Natural killer cell treated with Interleukin-12 subunit alpha and Interleukin-12 subunit beta and Interleukin-15 and Interleukin-18, amount 100 ng/mL, for 72 hours (primary cell): ENCODE measurements at regions not wholly inside any gene's neighbourhood (a gene's known extent, or its start where the extent isn't known, plus 50 kb on each side); places are given as distances from the start of the nearest gene placed in this dataset.
"Not testable (repeated sequence)": the region's sequence is repeated elsewhere in the genome, so short reads cannot be mapped to it uniquely, and the experiment has no call there.

ENCODE experiments used
- ATAC-seq, 2 donors: fragments of 150-1000 bp; cut with Tn5 transposase in 1 of 2; sonication (Bioruptor Pico), chemical (Tn5 transposase) in 1 of 2; 2 replicates each; pipeline ENCODE4 v1.10.0; 2021
- DNase-seq: peaks from one replicate; pipeline ENCODE4 v3.0.0; 2022; ENCODE audit warnings: low spot score
- H3K27ac Mint-ChIP-seq, 2 donors: 1 replicate in 1 of 2; 2 replicates in 1 of 2; pipeline ENCODE4 v1.8.0; 2022; ENCODE audit warnings: mixed read lengths in 2 of 2, mild to moderate bottlenecking in 1 of 2, moderate library complexity in 1 of 2
- H3K27me3 Mint-ChIP-seq, 2 donors: 1 replicate in 1 of 2; 2 replicates in 1 of 2; pipeline ENCODE4 v1.8.0; 2022; ENCODE audit warnings: mixed read lengths in 2 of 2
- H3K36me3 Mint-ChIP-seq: one replicate; pipeline ENCODE4 v1.8.0; 2022; ENCODE audit warnings: mixed read lengths
- H3K4me1 Mint-ChIP-seq, 2 donors: 1 replicate in 1 of 2; 2 replicates in 1 of 2; pipeline ENCODE4 v1.8.0; 2022; ENCODE audit warnings: low read depth in 2 of 2, mixed read lengths in 2 of 2, mild to moderate bottlenecking in 1 of 2
- H3K4me3 Mint-ChIP-seq: one replicate; pipeline ENCODE4 v1.8.0; 2022; ENCODE audit warnings: mixed read lengths
- H3K9me3 Mint-ChIP-seq: 2 replicates; pipeline ENCODE4 v1.8.0; 2022; ENCODE audit warnings: mixed read lengths

DNA sequence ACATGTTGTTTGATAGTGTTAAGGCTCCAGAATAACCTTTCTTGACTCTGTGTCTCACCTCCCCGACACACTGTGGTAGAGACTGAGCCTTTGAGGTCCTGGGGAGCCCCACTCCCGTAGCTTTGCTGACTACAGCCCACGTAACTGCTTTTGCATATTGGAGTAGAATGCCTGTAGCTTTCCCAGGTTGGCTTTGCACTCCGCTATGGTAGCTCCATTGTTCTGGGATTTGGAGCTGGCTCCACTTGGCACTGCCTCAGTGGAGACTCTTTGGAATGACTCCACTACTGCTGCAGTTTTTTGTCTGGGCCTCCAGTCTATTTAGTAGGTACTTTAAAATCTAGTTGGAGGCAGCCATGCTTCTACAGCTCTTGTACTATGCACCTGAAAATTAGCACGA is 56.2 kb upstream of the ANXA1 start:
- H3K27ac Mint-ChIP-seq = no peak overlapping the region
- H3K4me1 Mint-ChIP-seq = peaks cover 3 to 6% of the 10 kb centered on the region in 2 donors
- ATAC-seq (peak in 1 of 2 donors; percentile 48), DNase-seq (no peak)
- H3K36me3 Mint-ChIP-seq = no peaks in the 10 kb centered on the region
- H3K4me3 Mint-ChIP-seq = no peak overlapping the region
- peaks cover 0 to 4% of the 10 kb centered on the region in 2 donors for H3K27me3 Mint-ChIP-seq
- no peaks in the 10 kb centered on the region for H3K9me3 Mint-ChIP-seq

DNA sequence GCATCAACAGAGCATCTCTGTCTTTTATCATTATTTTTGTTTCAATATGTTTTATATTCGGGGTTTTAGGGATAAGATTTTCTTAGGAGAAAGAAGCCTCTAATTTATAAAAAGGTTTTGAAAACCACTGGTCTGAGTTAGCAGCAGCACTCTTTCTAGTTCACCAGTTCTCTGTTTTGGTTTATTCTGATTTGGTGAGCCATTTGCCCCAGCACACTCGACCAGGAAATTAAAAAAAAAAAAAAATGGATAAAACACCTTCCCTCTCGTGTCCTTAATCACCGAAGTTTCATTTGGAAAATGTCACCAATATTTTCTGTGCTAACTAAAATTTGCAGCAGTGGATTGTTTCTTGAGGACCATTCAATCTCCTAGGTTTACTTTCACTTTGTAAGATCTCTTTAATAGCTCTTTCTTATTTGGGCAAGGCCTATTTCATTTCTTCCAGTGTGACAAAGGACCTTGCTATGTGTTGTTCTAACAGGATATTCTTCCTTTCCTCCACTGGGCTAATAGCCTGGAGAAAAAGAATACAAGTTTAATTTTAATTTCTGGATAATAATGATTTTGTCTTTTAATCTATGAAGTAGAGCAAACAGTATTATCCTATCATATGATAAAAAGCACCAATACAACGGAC is 57.8 kb upstream of the ANXA1 start:
- DNase-seq (no peak), ATAC-seq (no peak)
- H3K9me3 Mint-ChIP-seq = no peaks in the 10 kb centered on the region
- H3K36me3 Mint-ChIP-seq = no peaks in the 10 kb centered on the region
- peaks cover 0 to 2% of the 10 kb centered on the region in 2 donors for H3K27me3 Mint-ChIP-seq
- no peak overlapping the region for H3K4me3 Mint-ChIP-seq
- peak overlapping the region in 1 of 2 donors; percentile 19 for H3K27ac Mint-ChIP-seq
- peaks cover 3 to 6% of the 10 kb centered on the region in 2 donors for H3K4me1 Mint-ChIP-seq

- Mint-ChIP-seq H3K36me3 (no peaks in the 10 kb centered on the region), H3K27ac (no peak overlapping the region), H3K4me1 (peaks cover 3 to 6% of the 10 kb centered on the region in 2 donors), H3K9me3 (no peaks in the 10 kb centered on the region), H3K4me3 (no peak overlapping the region), H3K27me3 (peaks cover 0 to 2% of the 10 kb centered on the region in 2 donors)
- DNase-seq (no peak), ATAC-seq (no peak)
Measured at GRCh38 chr9:73093016-73093739, 58.5 kb upstream of the ANXA1 start.

GRCh38 chr9:73091909-73092308 is 59.8 kb upstream of the ANXA1 start:
- Mint-ChIP-seq H3K4me3 (no peak overlapping the region), H3K9me3 (no peaks in the 10 kb centered on the region), H3K27ac (no peak overlapping the region), H3K27me3 (peaks cover 0 to 2% of the 10 kb centered on the region in 2 donors), H3K36me3 (no peaks in the 10 kb centered on the region), H3K4me1 (peaks cover 3 to 6% of the 10 kb centered on the region in 2 donors)
- no peak for DNase-seq
- ATAC-seq = no peak

DNA sequence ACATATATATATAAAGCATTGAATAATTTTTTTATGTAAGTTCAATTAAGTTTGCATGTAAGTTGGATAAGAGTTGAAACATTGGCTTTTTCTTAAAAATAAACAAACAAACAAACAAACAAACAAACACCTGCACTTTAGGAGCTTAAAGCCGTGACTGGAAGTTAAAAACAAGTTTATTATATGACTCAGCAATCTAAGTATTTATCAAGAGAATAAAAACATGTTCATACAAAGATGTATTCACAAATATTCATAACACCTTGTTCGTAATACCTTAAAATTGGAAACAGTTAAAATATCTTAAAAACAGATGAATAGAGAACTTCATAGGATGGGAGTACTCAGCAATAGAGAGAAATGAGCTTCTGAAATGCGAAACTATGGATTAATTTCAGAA is 61.5 kb upstream of the ANXA1 start:
- peaks cover 5 to 6% of the 10 kb centered on the region in 2 donors for H3K27me3 Mint-ChIP-seq
- peaks cover 3 to 6% of the 10 kb centered on the region in 2 donors for H3K4me1 Mint-ChIP-seq
- ATAC-seq (no peak), DNase-seq (no peak)
- H3K9me3 Mint-ChIP-seq = no peaks in the 10 kb centered on the region
- H3K27ac Mint-ChIP-seq = no peak overlapping the region
- no peaks in the 10 kb centered on the region for H3K36me3 Mint-ChIP-seq
- H3K4me3 Mint-ChIP-seq = no peak overlapping the region

DNA sequence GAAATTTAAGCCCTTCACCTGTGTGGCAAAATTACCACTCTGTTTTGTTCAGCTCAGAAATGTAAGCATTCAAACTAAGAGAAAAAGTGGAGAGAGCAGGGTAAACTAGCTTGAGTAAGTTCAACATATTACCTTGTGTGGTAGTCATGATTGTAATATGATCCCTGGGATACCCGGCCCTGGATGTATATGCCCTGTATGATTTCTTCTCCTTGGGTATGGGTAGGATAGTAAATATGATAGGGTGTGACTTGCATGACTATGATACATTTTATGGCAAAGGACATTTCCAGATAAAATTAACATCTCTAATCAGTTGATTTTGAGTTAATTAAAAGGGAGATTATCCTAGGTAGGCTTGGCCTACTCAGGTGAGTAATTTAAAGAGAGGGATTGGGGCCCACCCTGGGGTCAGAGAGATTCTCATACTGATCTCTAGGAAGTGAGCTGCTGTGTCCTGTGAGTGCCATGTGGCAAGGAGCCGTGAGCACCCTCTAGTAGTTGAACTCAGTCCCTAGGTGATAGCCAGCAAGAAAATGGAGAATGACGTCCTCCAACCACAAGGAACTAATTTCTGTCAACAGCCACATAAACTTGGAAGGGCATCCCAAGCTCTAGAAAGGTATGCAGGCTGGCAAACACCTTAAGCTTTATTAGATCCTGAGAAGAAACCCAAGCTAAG is 62.2 kb upstream of the ANXA1 start:
- no peak overlapping the region for H3K27ac Mint-ChIP-seq
- no peaks in the 10 kb centered on the region for H3K9me3 Mint-ChIP-seq
- peaks cover 3 to 6% of the 10 kb centered on the region in 2 donors for H3K4me1 Mint-ChIP-seq
- peaks cover 6 to 14% of the 10 kb centered on the region in 2 donors for H3K27me3 Mint-ChIP-seq
- ATAC-seq (no peak), DNase-seq (no peak)
- no peaks in the 10 kb centered on the region for H3K36me3 Mint-ChIP-seq
- H3K4me3 Mint-ChIP-seq = no peak overlapping the region

DNA sequence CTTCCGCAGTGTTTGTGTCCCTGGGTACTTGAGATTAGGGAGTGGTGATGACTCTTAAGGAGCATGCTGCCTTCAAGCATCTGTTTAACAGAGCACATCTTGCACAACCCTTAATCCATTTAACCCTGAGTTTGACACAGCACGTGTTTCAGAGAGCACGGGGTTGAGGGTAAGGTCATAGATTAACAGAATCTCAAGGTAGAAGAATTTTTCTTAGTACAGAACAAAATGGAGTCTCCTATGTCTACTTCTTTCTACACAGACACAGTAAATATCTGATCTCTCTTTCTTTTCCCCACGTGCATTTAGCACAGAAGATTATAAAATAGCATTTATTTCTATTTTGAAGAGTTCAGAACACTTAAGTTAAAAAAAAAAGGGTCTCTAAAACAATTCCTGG is 63.8 kb upstream of the ANXA1 start:
- not testable (repeated sequence) for H3K4me3 Mint-ChIP-seq, ATAC-seq, H3K9me3 Mint-ChIP-seq, H3K27ac Mint-ChIP-seq, H3K36me3 Mint-ChIP-seq, DNase-seq, H3K4me1 Mint-ChIP-seq
- H3K27me3 Mint-ChIP-seq = peaks cover 13 to 19% of the 10 kb centered on the region in 2 donors

DNA sequence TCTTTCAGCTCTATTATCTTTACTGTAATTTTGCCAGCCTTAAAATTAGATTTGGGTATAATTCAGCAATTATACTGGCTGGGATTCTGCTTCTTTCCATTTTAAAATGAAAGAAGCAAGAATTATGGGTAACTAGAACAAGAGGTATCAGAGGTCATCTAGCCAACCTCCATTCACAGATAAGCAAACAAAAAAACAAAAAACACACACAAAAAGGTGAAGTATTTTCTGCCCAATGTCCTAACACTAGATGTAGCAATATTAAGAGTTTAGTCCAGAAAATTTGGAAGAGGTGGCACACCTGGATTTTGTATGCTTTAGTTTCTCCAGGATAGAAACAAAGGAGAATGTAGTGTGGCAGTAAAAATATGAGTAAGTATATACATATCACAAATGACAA is 68.1 kb upstream of the ANXA1 start:
- DNase-seq (no peak), ATAC-seq (no peak)
- H3K4me3 Mint-ChIP-seq = no peak overlapping the region
- no peaks in the 10 kb centered on the region for H3K36me3 Mint-ChIP-seq
- H3K4me1 Mint-ChIP-seq = no peaks in the 10 kb centered on the region
- H3K27ac Mint-ChIP-seq = no peak overlapping the region
- peaks cover 18 to 26% of the 10 kb centered on the region in 2 donors for H3K27me3 Mint-ChIP-seq
- H3K9me3 Mint-ChIP-seq = no peaks in the 10 kb centered on the region

- DNase-seq (no peak), ATAC-seq (no peak)
- no peak overlapping the region for H3K4me3 Mint-ChIP-seq
- H3K27me3 Mint-ChIP-seq = peaks cover 25 to 35% of the 10 kb centered on the region in 2 donors
- H3K4me1 Mint-ChIP-seq = no peaks in the 10 kb centered on the region
- no peaks in the 10 kb centered on the region for H3K36me3 Mint-ChIP-seq
- H3K9me3 Mint-ChIP-seq = no peaks in the 10 kb centered on the region
- H3K27ac Mint-ChIP-seq = no peak overlapping the region
Measured at GRCh38 chr9:73081979-73082657, 69.5 kb upstream of the ANXA1 start.

DNA sequence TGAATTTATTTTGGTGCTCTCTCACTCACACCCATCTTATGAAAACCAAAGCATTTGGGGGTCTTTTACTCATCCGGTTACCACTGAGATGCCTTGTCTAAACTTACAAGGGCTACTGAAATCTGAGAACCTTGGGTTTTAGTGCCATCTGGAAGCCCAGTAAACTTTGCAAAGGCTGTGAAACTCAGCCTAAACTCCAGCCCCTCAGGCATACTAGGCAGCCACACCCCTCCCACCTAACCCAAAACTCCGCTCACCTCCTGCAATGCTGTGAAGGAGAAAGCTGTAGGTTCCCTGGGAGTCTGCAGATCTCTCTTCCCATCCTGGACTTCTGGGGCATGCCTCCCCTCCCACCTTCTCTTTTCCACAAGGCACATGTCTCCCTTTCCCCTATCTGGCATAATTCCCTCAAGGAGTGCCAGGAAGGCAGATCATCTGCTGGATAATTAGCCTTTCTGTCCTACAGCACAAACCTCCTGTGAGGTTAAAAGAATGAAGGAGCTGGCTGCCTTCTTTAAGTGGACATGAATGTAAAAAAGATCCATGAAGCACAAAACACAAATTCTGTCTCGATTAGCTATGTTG is 71.5 kb upstream of the ANXA1 start:
- no peak for ATAC-seq
- no peak overlapping the region for H3K27ac Mint-ChIP-seq
- no peaks in the 10 kb centered on the region for H3K9me3 Mint-ChIP-seq
- no peak overlapping the region for H3K4me3 Mint-ChIP-seq
- DNase-seq = no peak
- H3K27me3 Mint-ChIP-seq = peaks cover 27 to 32% of the 10 kb centered on the region in 2 donors
- H3K4me1 Mint-ChIP-seq = no peaks in the 10 kb centered on the region
- no peaks in the 10 kb centered on the region for H3K36me3 Mint-ChIP-seq

GRCh38 chr9:73079326-73079725 is 72.3 kb upstream of the ANXA1 start:
- Mint-ChIP-seq H3K27ac (no peak overlapping the region), H3K4me1 (no peaks in the 10 kb centered on the region), H3K36me3 (no peaks in the 10 kb centered on the region), H3K27me3 (peaks cover 23 to 25% of the 10 kb centered on the region in 2 donors), H3K9me3 (no peaks in the 10 kb centered on the region), H3K4me3 (no peak overlapping the region)
- no peak for DNase-seq
- ATAC-seq = no peak

- Mint-ChIP-seq H3K36me3 (no peaks in the 10 kb centered on the region), H3K27ac (no peak overlapping the region), H3K4me1 (no peaks in the 10 kb centered on the region), H3K4me3 (no peak overlapping the region), H3K27me3 (peaks cover 26 to 31% of the 10 kb centered on the region in 2 donors), H3K9me3 (no peaks in the 10 kb centered on the region)
- ATAC-seq (no peak), DNase-seq (no peak)
Measured at GRCh38 chr9:73077625-73078030, 74.0 kb upstream of the ANXA1 start.

GRCh38 chr9:73076970-73077369 is 74.7 kb upstream of the ANXA1 start:
- Mint-ChIP-seq H3K4me1 (no peaks in the 10 kb centered on the region), H3K4me3 (no peak overlapping the region), H3K9me3 (no peaks in the 10 kb centered on the region), H3K36me3 (no peaks in the 10 kb centered on the region), H3K27ac (no peak overlapping the region), H3K27me3 (peaks cover 30 to 31% of the 10 kb centered on the region in 2 donors)
- no peak for ATAC-seq
- no peak for DNase-seq
